ENCODE measurements at regions not wholly inside any gene's neighbourhood (a gene's known extent, or its start where the extent isn't known, plus 50 kb on each side); places are given as distances from the start of the nearest gene placed in this dataset.

DNA sequence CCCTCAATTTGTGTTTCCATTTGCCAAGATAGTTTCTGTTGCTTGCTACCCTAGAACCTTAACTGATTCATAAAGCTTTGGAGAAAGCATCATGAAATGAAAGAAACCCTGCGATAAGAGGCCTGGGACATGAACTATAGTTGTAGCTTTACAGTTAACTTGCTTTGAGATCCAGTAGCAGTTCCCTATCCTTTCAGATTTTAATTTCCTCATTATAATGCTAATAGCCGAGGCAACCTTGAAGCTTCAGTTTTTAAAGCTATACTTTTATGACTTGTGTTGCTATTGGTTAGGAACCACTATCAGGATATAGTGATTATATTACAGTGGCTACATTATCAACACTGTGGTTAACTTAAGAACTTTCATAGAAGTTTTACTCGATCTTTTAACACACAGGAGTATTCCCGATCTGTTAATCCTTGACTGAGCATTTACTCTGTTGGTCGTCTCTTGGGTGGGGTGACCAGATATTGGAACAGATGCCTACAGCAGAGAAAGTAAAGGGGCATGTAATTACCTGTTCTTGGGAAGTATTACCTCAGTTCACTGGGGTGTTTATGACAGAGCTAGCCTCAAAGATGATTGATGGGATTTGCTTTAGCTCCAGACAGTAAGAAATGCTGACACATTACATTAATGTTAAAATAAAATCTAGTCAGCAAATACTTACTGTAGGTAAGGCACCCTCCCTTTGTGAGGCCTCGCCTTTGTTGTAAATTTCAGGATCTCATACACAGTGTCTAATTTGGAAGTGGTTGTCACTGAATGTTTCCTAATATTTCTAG, 86.2 kb upstream of the CSRP2 start:
- peaks cover 66% of the 10 kb centered on the region for H3K4me1 Mint-ChIP-seq
- ChIA-PET CTCF (interaction anchor here (1.7 kb wide), 1 partner anchor 46 kb away, joined by 14 read pairs; no protein-coding TSS in a partner anchor), POLR2A (interaction anchor here (0.6 kb wide), 1 partner anchor 10 kb away, joined by 3 read pairs; no protein-coding TSS in a partner anchor)
- H3K27ac Mint-ChIP-seq, result no peak overlapping the region; the same call in 1 of the 2 replicates
- peaks cover 16% of the 10 kb centered on the region for H3K9me3 Mint-ChIP-seq
- peak overlapping the region; percentile 40; the same call in 1 of the 2 replicates for H3K4me3 Mint-ChIP-seq
- peaks cover 11% of the 10 kb centered on the region for H3K36me3 Mint-ChIP-seq
- TF ChIP-seq CREB1 (CRISPR knock-in tag; IDR thresholded peaks at IDR 0.05) (no peak), ZNF416 (CRISPR knock-in tag; IDR thresholded peaks at IDR 0.05) (no peak), HMGA2 (CRISPR knock-in tag; IDR thresholded peaks at IDR 0.05) (no peak), USF2 (CRISPR knock-in tag; IDR thresholded peaks at IDR 0.05) (no peak), ZNF423 (CRISPR knock-in tag; IDR thresholded peaks at IDR 0.05) (no peak), AFF4 (CRISPR knock-in tag; IDR thresholded peaks at IDR 0.05; ENCODE audit: borderline replicate concordance) (no peak), E2F5 (CRISPR knock-in tag; IDR thresholded peaks at IDR 0.05) (no peak), JUN (CRISPR knock-in tag; IDR thresholded peaks at IDR 0.05) (no peak), TCF7 (CRISPR knock-in tag; IDR thresholded peaks at IDR 0.05; ENCODE audit: low read depth) (no peak), ZNF512 (CRISPR knock-in tag; IDR thresholded peaks at IDR 0.05; ENCODE audit: borderline replicate concordance) (no peak), MLX (CRISPR knock-in tag; IDR thresholded peaks at IDR 0.05) (no peak), MYBL2 (CRISPR knock-in tag; IDR thresholded peaks at IDR 0.05) (no peak)
- peak; percentile 67 for ATAC-seq
- no peak for DNase-seq (ENCODE audit: low spot score)
- peaks cover 13% of the 10 kb centered on the region for H3K27me3 Mint-ChIP-seq (ENCODE audit: low read depth)

GRCh38 chr12:76962099-76962498, 83.3 kb upstream of the CSRP2 start:
- Mint-ChIP-seq H3K9me3 (no peaks in the 10 kb centered on the region), H3K27ac (no peak overlapping the region), H3K27me3 (ENCODE audit: low read depth) (peaks cover 13% of the 10 kb centered on the region), H3K36me3 (no peaks in the 10 kb centered on the region), H3K4me1 (peaks cover 62% of the 10 kb centered on the region), H3K4me3 (no peak overlapping the region)
- no peak for DNase-seq (ENCODE audit: low spot score)
- POLR2A ChIA-PET, result no interaction called here
- CTCF ChIA-PET, result no interaction called here
- TF ChIP-seq CDX4 (CRISPR knock-in tag; IDR thresholded peaks at IDR 0.05; ENCODE audit: borderline replicate concordance), result no peak
- TF ChIP-seq NFYB (CRISPR knock-in tag; conservative IDR thresholded peaks at IDR 0.05; ENCODE audit: low read depth), result no peak
- no peak for TF ChIP-seq MYBL2 (CRISPR knock-in tag; IDR thresholded peaks at IDR 0.05)
- TF ChIP-seq FOXP1 (CRISPR knock-in tag; IDR thresholded peaks at IDR 0.05; ENCODE audit: borderline replicate concordance), result no peak
- TF ChIP-seq ZNF423 (CRISPR knock-in tag; IDR thresholded peaks at IDR 0.05), result no peak
- TF ChIP-seq IRF2 (CRISPR knock-in tag; IDR thresholded peaks at IDR 0.05; ENCODE audit: borderline replicate concordance, low read depth), result no peak
- TF ChIP-seq RELA (CRISPR knock-in tag; IDR thresholded peaks at IDR 0.05; ENCODE audit: borderline replicate concordance), result no peak
- no peak for TF ChIP-seq ZNF512 (CRISPR knock-in tag; IDR thresholded peaks at IDR 0.05; ENCODE audit: borderline replicate concordance)
- no peak for ATAC-seq
